IMR-90 (cell line): ENCODE measurements at regions not wholly inside any gene's neighbourhood (a gene's known extent, or its start where the extent isn't known, plus 50 kb on each side); places are given as distances from the start of the nearest gene placed in this dataset.

Experiments used
- ATAC-seq: fragments of 200-7000 bp; cut with Tn5 transposase; 2 replicates; pipeline ENCODE4 v1.9.1; 2020; ENCODE audit warnings: low read depth, mild to moderate bottlenecking, moderate library complexity
- BruUV-seq: library from RNA; stranded (reverse); fragments of 400-500 nt; replicated peaks from 2 replicates; lab custom pipeline; 2021; lab: Mats Ljungman, UMichigan
- CTCF ChIA-PET: fragments of 300-600 bp; formaldehyde crosslinking; extraction: SDS; loops from one replicate; lab custom pipeline; 2021; ENCODE audit warnings: antibody characterized with exemption; lab: Yijun Ruan, JAX
- POLR2A ChIA-PET: fragments of 300-600 bp; sonication (Branson Sonifier 250); formaldehyde crosslinking; loops from one replicate; lab custom pipeline; 2022; ENCODE audit warnings: antibody characterized with exemption; ENCODE audit not compliant: unreplicated experiment; lab: Charles Lee
- DNase-seq: peaks from one replicate; pipeline ENCODE4 v3.0.0; 2013
- H2AFZ ChIP-seq: replicated peaks from 2 replicates; pipeline ENCODE3; 2013; ENCODE audit warnings: low read length, mild to moderate bottlenecking; ENCODE audit not compliant: poor library complexity
- H2AK5ac ChIP-seq: 2 replicates; pipeline ENCODE4 v1.6.1; 2013; ENCODE audit warnings: low read depth, low read length, inconsistent platforms
- H2AK9ac ChIP-seq: replicated peaks from 2 replicates; pipeline ENCODE3; 2013; ENCODE audit warnings: mild to moderate bottlenecking, low read depth, low read length, moderate library complexity; ENCODE audit not compliant: poor library complexity
- H2BK120ac ChIP-seq: 2 replicates; pipeline ENCODE4 v1.6.1; 2013; ENCODE audit warnings: low read depth, low read length, inconsistent platforms
- H2BK15ac ChIP-seq: 3 replicates; pipeline ENCODE4 v1.6.1; 2013; ENCODE audit warnings: low read depth, low read length, inconsistent platforms
- H2BK20ac ChIP-seq: 2 replicates; pipeline ENCODE4 v1.6.1; 2013; ENCODE audit warnings: low read depth, mild to moderate bottlenecking, inconsistent platforms, low read length, moderate library complexity
- H2BK5ac ChIP-seq: 2 replicates; pipeline ENCODE4 v1.6.1; 2013; ENCODE audit warnings: mild to moderate bottlenecking, low read depth, low read length, inconsistent platforms; ENCODE audit not compliant: poor library complexity, severe bottlenecking
- H3K14ac ChIP-seq: replicated peaks from 2 replicates; pipeline ENCODE4 v1.6.1; 2013; ENCODE audit warnings: low read depth, low read length, inconsistent platforms
- H3K18ac ChIP-seq: 2 replicates; pipeline ENCODE4 v1.6.1; 2013; ENCODE audit warnings: low read depth, low read length, control low read depth
- H3K23ac ChIP-seq: 2 replicates; pipeline ENCODE4 v1.6.1; 2013; ENCODE audit warnings: low read depth, low read length, inconsistent platforms
- H3K27ac ChIP-seq: 2 replicates; pipeline ENCODE4 v1.5.1; 2013; ENCODE audit warnings: mild to moderate bottlenecking, control low read depth, low read length; ENCODE audit not compliant: insufficient read depth
- H3K27me3 ChIP-seq: 2 replicates; pipeline ENCODE4 v1.6.1; 2013; ENCODE audit warnings: low read length; ENCODE audit not compliant: control insufficient read depth, insufficient read depth
- H3K36me3 ChIP-seq: 2 replicates; pipeline ENCODE4 v1.6.1; 2013; ENCODE audit warnings: low read length, mixed read lengths; ENCODE audit not compliant: control insufficient read depth, insufficient read depth
- H3K4ac ChIP-seq: 2 replicates; pipeline ENCODE4 v1.6.1; 2013; ENCODE audit warnings: low read depth, low read length, inconsistent platforms
- H3K4me1 ChIP-seq: 2 replicates; pipeline ENCODE4 v1.6.1; 2013; ENCODE audit warnings: low read length, mixed read lengths; ENCODE audit not compliant: control insufficient read depth, insufficient read depth
- H3K4me2 ChIP-seq: 2 replicates; pipeline ENCODE4 v1.6.1; 2013; ENCODE audit warnings: low read depth, mild to moderate bottlenecking, control low read depth, low read length, moderate library complexity
- H3K4me3 ChIP-seq: 2 replicates; pipeline ENCODE4 v1.5.1; 2013; ENCODE audit warnings: low read depth, mild to moderate bottlenecking, control low read depth, low read length, moderate library complexity; ENCODE audit not compliant: insufficient read depth
- H3K56ac ChIP-seq: 2 replicates; pipeline ENCODE4 v1.6.1; 2013; ENCODE audit warnings: low read length, inconsistent platforms; ENCODE audit not compliant: insufficient read depth; ENCODE audit errors: extremely low read depth
- H3K79me1 ChIP-seq, 2 experiments: 2 replicates each; pipeline ENCODE4 v1.6.1; 2013; ENCODE audit warnings: low read length in 2 of 2, inconsistent platforms in 1 of 2, low read depth in 1 of 2
- H3K9ac ChIP-seq: 2 replicates; pipeline ENCODE4 v1.6.1; 2013; ENCODE audit warnings: low read depth, low read length, control low read depth
- H3K9me1 ChIP-seq: 2 replicates; pipeline ENCODE4 v1.6.1; 2013; ENCODE audit warnings: low read length, inconsistent platforms; ENCODE audit not compliant: insufficient read depth
- H3K9me3 ChIP-seq: 2 replicates; pipeline ENCODE4 v1.6.1; 2013; ENCODE audit warnings: low read length; ENCODE audit not compliant: control insufficient read depth, insufficient read depth
- H4K20me1 ChIP-seq: 2 replicates; pipeline ENCODE4 v1.6.1; 2013; ENCODE audit warnings: low read length, inconsistent platforms; ENCODE audit not compliant: insufficient read depth
- H4K5ac ChIP-seq: 2 replicates; pipeline ENCODE4 v1.6.1; 2013; ENCODE audit warnings: mild to moderate bottlenecking, low read depth, low read length, control low read depth
- H4K8ac ChIP-seq, 2 experiments: 2 replicates each; pipeline ENCODE4 v1.6.1; 2013; ENCODE audit warnings: low read depth in 2 of 2, low read length in 2 of 2, control low read depth in 1 of 2, inconsistent platforms in 1 of 2
- H4K91ac ChIP-seq: 2 replicates; pipeline ENCODE4 v1.6.1; 2013; ENCODE audit warnings: low read depth, low read length, inconsistent platforms; ENCODE audit not compliant: insufficient read depth
- CTCF ChIP-seq: conservative IDR thresholded peaks from 2 replicates; pipeline ENCODE4 v1.5.1; 2012; ENCODE audit warnings: mild to moderate bottlenecking, low read depth, low read length, improper control_type of control experiment
- FOS ChIP-seq: fragments of 150-350 bp; IDR thresholded peaks from 2 replicates; pipeline ENCODE4 v1.6.1; 2016; ENCODE audit warnings: low read depth, low read length
- MXI1 ChIP-seq: IDR thresholded peaks from 2 replicates; pipeline ENCODE4 v1.6.1; 2012; ENCODE audit warnings: low read depth, mild to moderate bottlenecking, low read length, moderate library complexity, borderline replicate concordance
- RAD21 ChIP-seq: IDR thresholded peaks from 2 replicates; pipeline ENCODE4 v1.6.1; 2012; ENCODE audit warnings: low read length, improper control_type of control experiment
- RFX5 ChIP-seq: IDR thresholded peaks from 2 replicates; pipeline ENCODE4 v1.8.0; 2012; ENCODE audit warnings: low read depth, mild to moderate bottlenecking, low read length, moderate library complexity
- WGBS, 2 experiments: methylation state at CpG; one replicate each; pipeline versions ENCODE4 v1.1.5 to v1.1.7; 2013; ENCODE audit warnings: missing lambda C conversion rate in 2 of 2; ENCODE audit not compliant: insufficient read length in 1 of 2; ENCODE audit errors: extremely low coverage in 2 of 2; 5-methylcytosine and 5-hydroxymethylcytosine counted together
- dilution Hi-C: fragments of 300-500 bp; cut with HindIII; formaldehyde crosslinking; loops from one replicate; pipeline ENCODE4 v1.14.3; 2018; ENCODE audit warnings: low sequenced_read_pairs; ENCODE audit not compliant: unreplicated experiment
- in situ Hi-C: fragments of 300-500 bp; cut with MboI; formaldehyde crosslinking; loops from 3 replicates; pipeline ENCODE4 v1.14.3; 2019; ENCODE audit warnings: low sequenced_read_pairs, inconsistent platforms, mixed read lengths
- intact Hi-C: fragments of 100-400 bp; cut with micrococcal nuclease; formaldehyde crosslinking; loops from 2 replicates; pipeline ENCODE4 v1.10.0; 2022

GRCh38 chr6:73898599-73898998 is 202.6 kb downstream of the CD109 start:
- H3K9ac ChIP-seq: no peak overlapping the region
- no peak overlapping the region for H3K4ac ChIP-seq
- no TSS peak for BruUV-seq
- no peak overlapping the region for H2BK5ac ChIP-seq
- no peak overlapping the region for H2AK9ac ChIP-seq
- ChIA-PET POLR2A (no interaction called here), CTCF (no interaction called here)
- H4K5ac ChIP-seq: no peak overlapping the region
- no peak overlapping the region for H2AFZ ChIP-seq
- no peak overlapping the region for H4K8ac ChIP-seq
- TF ChIP-seq RFX5: no peak
- TF ChIP-seq MXI1: no peak
- TF ChIP-seq CTCF: no peak
- no peak for TF ChIP-seq RAD21
- no peak for TF ChIP-seq FOS
- H2BK120ac ChIP-seq: no peak overlapping the region
- H3K4me2 ChIP-seq: no peak overlapping the region
- H3K27me3 ChIP-seq: no peaks in the 10 kb centered on the region
- no peaks in the 10 kb centered on the region for H3K9me1 ChIP-seq
- DNase-seq (no peak), ATAC-seq (no peak)
- H3K23ac ChIP-seq: no peak overlapping the region
- intact Hi-C loops (no loop called here), in situ Hi-C loops (no loop called here), dilution Hi-C loops (no loop called here)
- no peak overlapping the region for H3K4me3 ChIP-seq
- H3K79me1 ChIP-seq: no peaks in the 10 kb centered on the region
- no peaks in the 10 kb centered on the region for H3K36me3 ChIP-seq
- no peaks in the 10 kb centered on the region for H4K20me1 ChIP-seq
- H2BK20ac ChIP-seq: no peak overlapping the region
- H3K18ac ChIP-seq: no peak overlapping the region
- WGBS, 2 experiments: no CpG with 5 or more reads among the region's 3 CpGs
- no peak overlapping the region for H4K91ac ChIP-seq
- no peak overlapping the region for H2AK5ac ChIP-seq
- H3K27ac ChIP-seq: no peak overlapping the region
- no peak overlapping the region for H3K56ac ChIP-seq
- H3K4me1 ChIP-seq: no peaks in the 10 kb centered on the region
- H3K9me3 ChIP-seq: peaks cover 8% of the 10 kb centered on the region
- H3K14ac ChIP-seq: no peak overlapping the region
- no peak overlapping the region for H2BK15ac ChIP-seq
